PC-9 (cell line): ENCODE measurements at regions not wholly inside any gene's neighbourhood (a gene's known extent, or its start where the extent isn't known, plus 50 kb on each side); places are given as distances from the start of the nearest gene placed in this dataset.

Experiments
- BruUV-seq: library from RNA; stranded (reverse); fragments of 400-500 nt; replicated peaks from 2 replicates; lab custom pipeline; 2021; lab: Mats Ljungman, UMichigan
- CTCF ChIA-PET: fragments of 300-600 bp; sonication (Branson Sonifier 250); formaldehyde crosslinking; loops from one replicate; lab custom pipeline; 2022; ENCODE audit warnings: antibody characterized with exemption; lab: Charles Lee
- POLR2A ChIA-PET: fragments of 300-600 bp; sonication (Branson Sonifier 250); formaldehyde crosslinking; loops from one replicate; lab custom pipeline; 2022; ENCODE audit warnings: antibody characterized with exemption; ENCODE audit not compliant: unreplicated experiment; lab: Charles Lee
- DNase-seq, 2 experiments: peaks; one replicate each; pipeline versions ENCODE4 v3.0.0 to v3.0.0-alpha.2; 2015 to 2022; ENCODE audit warnings: mixed read lengths in 1 of 2
- H2AFZ ChIP-seq: fragments of 200-600 bp; sonication (generic); 2 replicates; pipeline ENCODE4 v1.8.1; 2017; ENCODE audit warnings: antibody characterized with exemption
- H3F3A ChIP-seq: fragments of 200-600 bp; sonication (generic); 2 replicates; pipeline ENCODE4 v1.8.1; 2017; ENCODE audit warnings: antibody characterized with exemption, mild to moderate bottlenecking, low read depth; ENCODE audit not compliant: insufficient read depth
- H3K27ac ChIP-seq: fragments of 200-600 bp; sonication (generic); 2 replicates; pipeline ENCODE4 v1.6.1; 2016; ENCODE audit warnings: mixed run types
- H3K27me3 ChIP-seq: fragments of 200-600 bp; sonication (generic); 2 replicates; pipeline ENCODE4 v1.6.1; 2016; ENCODE audit warnings: low read depth, mixed run types; ENCODE audit not compliant: insufficient read depth
- H3K36me3 ChIP-seq: fragments of 200-600 bp; sonication (generic); 2 replicates; pipeline ENCODE4 v1.6.1; 2016; ENCODE audit warnings: low read depth, mixed run types
- H3K4me1 ChIP-seq: fragments of 200-600 bp; sonication (generic); replicated peaks from 2 replicates; pipeline ENCODE4 v1.6.1; 2016; ENCODE audit warnings: mixed run types; ENCODE audit not compliant: insufficient read depth
- H3K4me2 ChIP-seq: fragments of 200-600 bp; sonication (generic); 2 replicates; pipeline ENCODE4 v1.6.1; 2017; ENCODE audit warnings: mixed run types
- H3K4me3 ChIP-seq: fragments of 200-600 bp; sonication (generic); 2 replicates; pipeline ENCODE4 v1.6.1; 2016; ENCODE audit warnings: mixed run types
- H3K79me2 ChIP-seq: fragments of 200-600 bp; sonication (generic); 2 replicates; pipeline ENCODE4 v1.6.1; 2017; ENCODE audit warnings: low read depth, mixed run types
- H3K9me2 ChIP-seq: fragments of 200-600 bp; sonication (generic); 2 replicates; pipeline ENCODE4 v1.8.1; 2017; ENCODE audit warnings: mild to moderate bottlenecking; ENCODE audit not compliant: insufficient read depth
- H3K9me3 ChIP-seq: fragments of 200-600 bp; sonication (generic); 2 replicates; pipeline ENCODE4 v1.8.1; 2016; ENCODE audit warnings: low read depth; ENCODE audit not compliant: insufficient read depth
- H4K20me1 ChIP-seq: fragments of 200-600 bp; sonication (generic); 2 replicates; pipeline ENCODE4 v1.8.1; 2017; ENCODE audit not compliant: insufficient read depth
- EZH2 ChIP-seq: fragments of 200-600 bp; sonication (generic); IDR thresholded peaks from 2 replicates; pipeline ENCODE4 v1.8.0; 2017; ENCODE audit warnings: antibody characterized with exemption, low read depth
- intact Hi-C: fragments of 100-400 bp; cut with micrococcal nuclease; formaldehyde crosslinking; loops from one replicate; pipeline ENCODE4 v1.10.0; 2022; ENCODE audit not compliant: unreplicated experiment
- TF ChIP-seq, protein P1 (sequence below): fragments of 200-600 bp; sonication (generic); conservative IDR thresholded peaks from 2 replicates; pipeline ENCODE4 v1.6.1; 2017; ENCODE audit warnings: mixed run types, antibody characterized with exemption, mild to moderate bottlenecking, moderate library complexity

DNA sequence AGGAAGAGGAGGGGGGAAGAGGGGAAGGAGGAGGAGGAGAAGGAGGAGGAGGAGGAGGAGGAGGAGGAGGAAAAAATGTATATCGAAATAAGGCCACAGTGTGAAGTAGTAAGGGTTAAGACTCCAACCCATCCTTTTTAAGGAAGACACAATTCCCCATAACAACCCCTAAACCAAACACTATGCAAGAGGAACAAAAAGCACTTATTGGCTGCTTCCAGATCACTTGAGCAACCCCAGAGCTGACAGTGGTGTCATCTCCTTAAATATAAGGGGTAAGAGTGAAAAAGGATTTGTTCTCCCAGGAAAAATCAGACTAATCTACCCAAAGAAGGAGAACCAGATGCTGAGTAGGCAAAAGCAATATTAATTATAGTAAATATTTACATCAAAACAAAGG lies 169.1 kb upstream of the SASH1 start:
- Histone ChIP-seq H3K4me3 (no peak overlapping the region), H3F3A (no peaks in the 10 kb centered on the region), H4K20me1 (no peaks in the 10 kb centered on the region), H2AFZ (no peak overlapping the region), H3K9me3 (no peaks in the 10 kb centered on the region), H3K27ac (no peak overlapping the region), H3K79me2 (no peaks in the 10 kb centered on the region), H3K36me3 (no peaks in the 10 kb centered on the region), H3K4me2 (no peak overlapping the region), H3K4me1 (no peaks in the 10 kb centered on the region), H3K27me3 (no peaks in the 10 kb centered on the region), H3K9me2 (no peaks in the 10 kb centered on the region)
- no peak for DNase-seq
- CTCF ChIA-PET, result no interaction called here
- no peak for TF ChIP-seq EZH2
- TF ChIP-seq, protein P1, sequence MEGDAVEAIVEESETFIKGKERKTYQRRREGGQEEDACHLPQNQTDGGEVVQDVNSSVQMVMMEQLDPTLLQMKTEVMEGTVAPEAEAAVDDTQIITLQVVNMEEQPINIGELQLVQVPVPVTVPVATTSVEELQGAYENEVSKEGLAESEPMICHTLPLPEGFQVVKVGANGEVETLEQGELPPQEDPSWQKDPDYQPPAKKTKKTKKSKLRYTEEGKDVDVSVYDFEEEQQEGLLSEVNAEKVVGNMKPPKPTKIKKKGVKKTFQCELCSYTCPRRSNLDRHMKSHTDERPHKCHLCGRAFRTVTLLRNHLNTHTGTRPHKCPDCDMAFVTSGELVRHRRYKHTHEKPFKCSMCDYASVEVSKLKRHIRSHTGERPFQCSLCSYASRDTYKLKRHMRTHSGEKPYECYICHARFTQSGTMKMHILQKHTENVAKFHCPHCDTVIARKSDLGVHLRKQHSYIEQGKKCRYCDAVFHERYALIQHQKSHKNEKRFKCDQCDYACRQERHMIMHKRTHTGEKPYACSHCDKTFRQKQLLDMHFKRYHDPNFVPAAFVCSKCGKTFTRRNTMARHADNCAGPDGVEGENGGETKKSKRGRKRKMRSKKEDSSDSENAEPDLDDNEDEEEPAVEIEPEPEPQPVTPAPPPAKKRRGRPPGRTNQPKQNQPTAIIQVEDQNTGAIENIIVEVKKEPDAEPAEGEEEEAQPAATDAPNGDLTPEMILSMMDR, result no peak
- BruUV-seq, result no TSS peak
- intact Hi-C loops, result no loop called here
- POLR2A ChIA-PET, result no interaction called here

DNA sequence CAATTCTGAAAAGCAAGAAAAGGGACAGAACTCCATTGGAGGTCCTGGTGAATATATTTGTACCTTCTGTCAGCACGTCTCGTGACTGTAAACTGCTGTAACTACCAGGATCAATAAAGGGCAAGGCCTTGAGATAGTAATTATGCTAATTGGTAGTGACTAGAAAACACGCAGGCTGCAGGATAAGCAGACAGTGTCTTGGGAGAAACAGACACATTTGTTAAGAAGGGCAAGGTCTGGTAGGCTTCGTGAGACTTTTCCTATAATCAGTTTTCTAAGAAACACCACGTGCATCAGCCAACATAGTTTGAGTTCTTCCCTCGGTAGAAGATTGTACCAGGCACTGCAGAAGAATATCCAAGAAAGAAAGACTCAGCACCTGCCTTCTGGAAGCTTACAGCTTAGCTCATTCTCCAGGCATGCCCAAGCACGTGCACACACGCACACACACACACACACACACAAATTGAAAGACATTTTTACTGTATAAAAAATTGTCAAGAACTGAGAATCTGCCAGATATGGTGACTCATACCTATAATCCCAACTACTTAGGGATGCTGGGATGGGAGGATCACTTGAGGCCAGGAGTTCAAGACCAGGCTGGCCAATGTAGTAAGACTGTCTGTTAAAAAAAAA lies 167.0 kb upstream of the SASH1 start:
- no peak overlapping the region for H3K4me2 ChIP-seq
- no peaks in the 10 kb centered on the region for H3K36me3 ChIP-seq
- no peaks in the 10 kb centered on the region for H3K79me2 ChIP-seq
- BruUV-seq, result no TSS peak
- H3K4me1 ChIP-seq, result no peaks in the 10 kb centered on the region
- H3F3A ChIP-seq, result no peaks in the 10 kb centered on the region
- H3K9me3 ChIP-seq, result no peaks in the 10 kb centered on the region
- DNase-seq, result no peak
- no peaks in the 10 kb centered on the region for H4K20me1 ChIP-seq
- H3K4me3 ChIP-seq, result no peak overlapping the region
- intact Hi-C loops, result loop anchor here (2.0 kb wide), 1 partner anchor 289 kb away; no protein-coding TSS in a partner anchor
- H3K27ac ChIP-seq, result no peak overlapping the region
- H2AFZ ChIP-seq, result no peak overlapping the region
- POLR2A ChIA-PET, result no interaction called here
- H3K27me3 ChIP-seq, result no peaks in the 10 kb centered on the region
- H3K9me2 ChIP-seq, result no peaks in the 10 kb centered on the region
- CTCF ChIA-PET, result no interaction called here
- no peak for TF ChIP-seq EZH2
- TF ChIP-seq, protein P1, result no peak

DNA sequence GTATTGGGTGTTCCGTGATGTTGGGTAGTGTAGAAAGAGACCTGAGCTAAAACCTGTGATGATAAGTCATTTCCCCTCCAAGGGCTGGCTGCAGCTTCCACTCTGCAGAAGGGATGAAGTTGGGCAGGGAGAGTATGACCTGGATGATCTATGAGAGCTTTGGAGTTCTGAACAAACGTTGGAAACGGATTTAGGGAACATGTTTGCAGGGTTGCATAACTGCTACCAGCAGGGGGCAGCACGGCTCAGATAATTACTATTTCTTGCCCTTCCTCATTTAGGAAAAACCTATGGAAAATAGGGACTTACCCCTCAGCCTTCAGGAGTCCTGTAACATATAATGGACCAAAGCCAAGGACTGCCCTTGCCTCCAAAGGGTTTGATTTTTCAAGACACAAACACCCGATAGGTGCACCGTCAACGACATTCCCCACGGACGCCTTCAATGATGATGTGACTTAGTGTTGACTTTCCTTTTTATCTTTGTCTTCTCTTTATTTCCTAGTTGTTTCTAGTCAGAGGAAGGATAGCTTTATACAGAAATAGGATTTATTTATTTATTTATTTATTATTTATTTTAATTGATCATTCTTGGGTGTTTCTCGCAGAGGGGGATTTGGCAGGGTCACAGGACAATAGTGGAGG lies 164.9 kb upstream of the SASH1 start:
- BruUV-seq, result no TSS peak
- Histone ChIP-seq H3K9me2 (no peaks in the 10 kb centered on the region), H2AFZ (no peak overlapping the region), H3K4me2 (no peak overlapping the region), H3K4me3 (no peak overlapping the region), H3K9me3 (no peaks in the 10 kb centered on the region), H3K36me3 (no peaks in the 10 kb centered on the region), H3K27ac (no peak overlapping the region), H4K20me1 (no peaks in the 10 kb centered on the region), H3K4me1 (no peaks in the 10 kb centered on the region), H3F3A (no peaks in the 10 kb centered on the region), H3K79me2 (no peaks in the 10 kb centered on the region), H3K27me3 (no peaks in the 10 kb centered on the region)
- POLR2A ChIA-PET, result interaction anchor here (0.5 kb wide), 1 partner anchor 122 kb away, joined by 4 read pairs; no protein-coding TSS in a partner anchor
- intact Hi-C loops, result loop anchor here (2.0 kb wide), 1 partner anchor 287 kb away; no protein-coding TSS in a partner anchor
- no peak for DNase-seq
- CTCF ChIA-PET, result interaction anchor here (0.6 to 1.3 kb wide), 2 partner anchors 124 to 632 kb away, joined by 3 to 7 read pairs; no protein-coding TSS in a partner anchor
- TF ChIP-seq, protein P1, result peak; percentile 71
- no peak for TF ChIP-seq EZH2
